GM18517 (cell line): ENCODE measurements at regions not wholly inside any gene's neighbourhood (a gene's known extent, or its start where the extent isn't known, plus 50 kb on each side); places are given as distances from the start of the nearest gene placed in this dataset.

Experiments used
- ATAC-seq: cut with Tn5 transposase; IDR thresholded peaks from one replicate; pipeline ENCODE4 v1.9.1; 2021; ENCODE audit warnings: mild to moderate bottlenecking, moderate library complexity; ENCODE audit not compliant: unreplicated experiment

DNA sequence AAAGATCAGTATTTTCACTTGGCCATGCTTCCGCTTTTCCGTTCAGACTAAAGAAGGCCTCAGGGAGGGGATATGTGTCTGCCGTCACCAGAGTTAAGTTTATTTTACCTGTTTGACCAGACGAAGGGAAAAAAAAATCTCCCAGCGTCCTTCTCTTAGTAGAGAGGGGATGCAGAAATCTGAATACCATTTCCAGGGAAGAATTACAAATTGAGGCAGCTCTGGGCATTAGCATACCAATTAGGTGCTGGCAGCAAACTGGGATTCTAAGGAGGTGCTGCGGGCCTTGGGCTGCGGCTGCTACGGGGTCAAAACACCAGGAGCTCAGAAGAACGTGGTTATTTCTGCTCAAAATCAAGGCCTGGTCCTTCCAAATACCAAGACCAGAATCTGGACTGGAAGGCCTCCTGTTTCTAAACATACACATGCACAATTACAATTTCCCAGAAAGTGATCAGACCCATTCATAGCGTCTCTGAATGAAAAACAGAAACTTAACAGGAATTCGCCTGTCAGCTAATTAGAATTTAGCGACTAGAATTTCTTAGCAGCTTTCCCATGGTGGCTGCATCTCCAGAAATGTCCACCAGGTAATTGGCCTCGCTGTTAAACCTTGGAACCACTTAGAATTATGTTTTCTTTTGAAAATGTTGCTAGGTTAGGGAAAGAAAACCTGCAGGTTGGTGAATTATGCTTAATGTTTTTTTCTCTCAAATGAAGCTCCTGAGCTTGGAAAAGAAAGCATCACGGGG lies 617.0 kb downstream of the VRK1 start:
- ATAC-seq: no peak

- ATAC-seq: no peak
These were observed 617.5 kb downstream of the VRK1 start for GRCh38 chr14:97414718-97415098.

GRCh38 chr14:97415907-97416306 lies 618.7 kb downstream of the VRK1 start:
- no peak for ATAC-seq

DNA sequence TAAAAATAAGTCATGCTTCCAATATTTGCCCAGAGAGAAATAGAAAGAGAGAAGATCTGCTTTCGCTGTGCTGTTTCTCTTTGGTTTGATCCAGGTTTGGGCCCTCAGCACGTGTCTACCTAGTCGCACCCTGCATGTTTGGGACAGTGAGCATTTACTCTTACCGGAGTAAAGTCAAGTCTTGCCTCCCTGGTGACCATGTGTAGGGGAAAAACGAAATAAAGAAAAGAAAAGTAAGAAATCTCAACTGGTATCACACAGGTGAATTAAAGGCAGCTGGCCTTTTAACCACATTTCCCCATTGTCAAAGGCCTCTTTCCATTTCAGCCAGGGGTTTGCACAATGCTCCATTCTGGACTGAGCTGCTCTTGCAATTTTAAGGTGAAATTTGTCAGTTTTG lies 619.4 kb downstream of the VRK1 start:
- no peak for ATAC-seq

DNA sequence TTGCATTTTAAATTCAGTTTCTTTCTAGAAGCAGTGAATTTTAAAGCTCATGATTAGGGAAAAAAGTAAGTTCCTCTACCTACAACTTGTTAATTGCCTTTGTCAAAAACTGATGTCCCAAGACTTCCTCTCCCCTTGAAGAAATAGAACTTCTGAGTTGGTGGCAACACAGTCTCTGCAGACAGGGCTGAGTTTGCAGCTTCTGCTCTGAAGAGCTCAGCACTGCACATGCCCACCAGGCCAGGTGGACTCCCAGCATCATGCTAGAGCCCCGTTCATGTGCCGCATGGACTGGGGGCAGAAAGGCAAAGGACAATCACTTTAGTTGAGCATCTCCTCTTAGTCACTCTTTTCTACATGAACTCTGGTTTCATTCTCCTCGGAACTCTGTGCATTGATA lies 620.1 kb downstream of the VRK1 start:
- ATAC-seq: no peak

- ATAC-seq: no peak
These were observed 623.0 kb downstream of the VRK1 start for GRCh38 chr14:97420211-97420610.

GRCh38 chr14:97426776-97427175 lies 629.6 kb downstream of the VRK1 start:
- ATAC-seq: no peak

- no peak for ATAC-seq
These were observed 631.7 kb downstream of the VRK1 start for GRCh38 chr14:97428808-97429440.

DNA sequence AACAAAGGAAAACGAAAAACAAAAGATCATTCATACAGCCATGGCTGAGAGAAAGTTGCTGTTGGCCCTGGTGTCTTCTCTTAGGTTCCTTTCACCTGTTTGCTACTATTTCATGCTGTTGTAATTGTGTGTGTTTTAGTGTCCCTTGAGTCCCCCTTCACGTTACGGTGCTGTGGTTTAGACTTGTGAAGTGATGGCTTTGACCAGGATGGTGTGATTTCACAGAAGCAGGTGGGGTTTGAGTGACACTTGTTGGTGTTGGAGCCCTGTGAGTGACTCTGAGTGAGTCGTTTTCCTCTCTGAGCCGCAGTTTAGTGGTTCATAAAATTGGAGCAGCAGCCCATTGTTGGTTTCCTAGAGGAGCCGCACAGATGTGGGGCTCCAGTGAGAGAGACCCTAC lies 635.4 kb downstream of the VRK1 start:
- no peak for ATAC-seq

- ATAC-seq: no peak
These were observed 644.7 kb downstream of the VRK1 start for GRCh38 chr14:97441740-97442362.

GRCh38 chr14:97442363-97442762 lies 645.2 kb downstream of the VRK1 start:
- no peak for ATAC-seq

- ATAC-seq: no peak
These were observed 646.2 kb downstream of the VRK1 start for GRCh38 chr14:97443412-97443811.

GRCh38 chr14:97444248-97444647 lies 647.1 kb downstream of the VRK1 start:
- no peak for ATAC-seq

DNA sequence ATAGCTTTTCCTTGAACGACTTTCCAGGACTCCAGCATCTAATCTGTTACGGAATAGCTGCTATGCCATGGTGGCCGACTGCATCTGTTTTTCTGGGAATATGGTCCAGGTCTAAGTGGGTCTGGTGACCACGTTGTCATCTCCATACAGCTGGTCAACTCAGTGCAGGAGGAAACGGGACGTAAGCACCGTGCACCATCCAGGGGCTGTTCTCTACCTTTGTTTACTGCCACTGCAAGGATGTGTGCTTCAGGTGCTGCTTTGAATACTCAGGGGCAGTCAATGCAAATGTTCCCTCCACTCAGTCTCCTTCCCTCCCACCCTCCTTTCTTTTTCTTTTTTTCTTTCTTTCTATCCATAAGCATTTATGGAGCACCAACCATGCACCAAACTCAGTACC lies 648.2 kb downstream of the VRK1 start:
- no peak for ATAC-seq

DNA sequence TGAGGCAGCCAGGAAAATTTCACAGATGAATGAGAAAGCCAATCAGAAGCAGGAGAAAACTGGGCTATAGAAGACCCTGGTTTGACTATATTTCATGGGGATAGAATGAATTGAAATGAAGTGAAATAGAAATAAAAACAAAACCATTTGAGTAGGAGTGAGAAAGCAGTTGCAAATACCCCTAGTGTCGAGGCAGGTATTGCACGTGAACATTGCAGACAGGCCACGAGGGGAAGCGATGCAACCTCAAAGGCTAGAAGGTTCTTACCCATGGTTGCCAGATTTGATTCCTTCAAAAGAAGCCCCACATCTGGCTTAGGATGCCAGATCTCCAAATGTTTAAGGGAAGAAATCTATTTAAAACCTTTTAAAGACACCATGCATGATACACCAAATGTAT lies 648.9 kb downstream of the VRK1 start:
- no peak for ATAC-seq

DNA sequence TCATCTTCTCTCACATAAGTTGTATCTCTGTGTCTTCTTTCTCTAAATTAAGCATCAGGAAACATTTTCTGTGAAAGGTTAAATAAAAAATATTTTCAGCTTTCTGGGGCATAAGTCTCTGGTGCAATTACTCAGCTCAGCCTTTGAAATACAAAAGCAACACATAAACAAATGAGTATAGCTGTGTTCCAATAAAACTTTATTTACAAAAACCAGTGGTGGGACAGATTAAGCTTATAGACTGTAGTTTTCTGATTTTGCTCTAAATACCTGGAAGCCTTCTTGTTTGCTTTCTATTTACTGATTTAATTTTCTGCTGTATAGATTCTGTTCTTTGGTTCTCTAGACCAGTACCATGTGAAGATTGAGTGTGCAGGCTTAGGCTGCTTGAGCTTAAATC lies 655.1 kb downstream of the VRK1 start:
- ATAC-seq: no peak

DNA sequence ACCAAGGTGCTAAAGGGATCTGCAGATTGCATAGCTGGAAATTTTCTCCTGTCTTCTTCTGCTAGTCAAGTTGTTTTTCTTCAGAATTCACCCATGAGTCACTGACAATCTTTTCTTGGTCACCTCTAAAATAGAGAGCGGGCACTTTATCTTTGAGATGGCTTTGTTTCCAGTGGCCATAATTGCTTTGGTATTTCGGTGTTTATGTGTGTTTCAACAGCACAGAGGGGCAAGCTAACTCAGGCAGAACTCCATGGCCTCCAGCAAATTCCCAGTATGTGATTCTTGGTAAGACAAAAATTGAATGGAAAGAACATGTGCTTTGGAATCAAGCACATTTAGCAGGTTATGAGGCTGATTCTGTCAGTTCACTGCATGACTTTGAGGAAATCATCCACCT lies 656.8 kb downstream of the VRK1 start:
- no peak for ATAC-seq

GRCh38 chr14:97456462-97456861 lies 659.3 kb downstream of the VRK1 start:
- ATAC-seq: no peak

GRCh38 chr14:97456958-97457357 lies 659.8 kb downstream of the VRK1 start:
- ATAC-seq: no peak

DNA sequence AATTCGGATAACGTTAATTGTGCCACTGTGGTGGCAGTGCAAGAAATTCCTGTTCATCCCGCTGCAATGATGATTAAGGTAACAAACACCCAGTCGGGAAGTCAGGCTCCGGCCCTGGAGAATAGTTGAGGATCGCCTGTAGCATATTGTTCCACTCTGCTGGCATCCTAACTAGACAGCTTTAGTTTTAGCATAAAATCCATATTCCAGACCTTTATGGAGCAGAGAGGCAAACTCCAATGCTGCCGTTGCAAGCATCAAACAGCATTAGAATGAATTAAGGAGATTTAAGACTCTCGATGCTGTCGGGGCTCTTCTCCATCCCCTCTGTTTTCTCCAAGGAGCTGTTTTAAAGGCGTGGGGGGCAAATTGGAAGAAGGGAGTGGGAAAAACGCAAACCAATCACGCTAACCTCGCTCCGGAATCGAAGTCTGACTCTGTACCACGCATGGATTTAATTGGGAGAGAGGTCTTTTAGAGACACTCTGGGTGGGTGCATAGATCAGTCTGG lies 660.4 kb downstream of the VRK1 start:
- no peak for ATAC-seq

GRCh38 chr14:97458255-97458654 lies 661.1 kb downstream of the VRK1 start:
- ATAC-seq: no peak
